COR-L47 (cell line): ENCODE measurements at regions not wholly inside any gene's neighbourhood (a gene's known extent, or its start where the extent isn't known, plus 50 kb on each side); places are given as distances from the start of the nearest gene placed in this dataset.

Experiments used
- DNase-seq: peaks from one replicate; lab custom pipeline; 2025; lab: John Stamatoyannopoulos, UW

GRCh38 chr2:137729305-137729704 is 235.0 kb upstream of the HNMT start:
- DNase-seq, result no peak

- DNase-seq, result no peak
Observed at GRCh38 chr2:137737559-137737958, 226.7 kb upstream of the HNMT start.

DNA sequence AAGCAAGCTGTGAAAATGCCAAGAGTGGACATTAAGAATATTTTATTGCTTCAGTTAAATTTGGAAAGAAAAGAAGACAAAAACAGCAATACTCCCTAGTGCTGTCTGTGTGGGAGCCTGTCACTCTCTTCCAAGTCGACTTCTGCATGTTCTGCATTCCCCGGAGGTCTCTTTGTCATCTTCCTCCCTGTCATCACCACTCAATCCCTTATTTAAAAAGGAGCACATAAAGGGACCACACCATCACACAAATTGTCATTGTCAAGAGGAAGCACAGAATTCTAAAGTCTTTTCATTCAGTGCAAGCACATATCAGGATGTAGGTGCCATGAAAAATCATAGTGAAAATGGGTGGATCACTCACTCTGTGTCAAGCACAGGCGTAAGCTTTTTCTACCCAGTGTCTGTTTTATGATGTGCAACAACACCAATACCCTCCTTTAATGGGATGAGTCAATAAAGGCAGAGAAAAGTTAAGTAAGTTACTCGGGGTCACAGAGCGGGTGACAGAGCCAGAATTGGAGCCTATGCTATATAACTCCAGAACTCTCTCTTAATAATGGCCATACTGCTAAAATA is 222.4 kb upstream of the HNMT start:
- DNase-seq, result no peak

DNA sequence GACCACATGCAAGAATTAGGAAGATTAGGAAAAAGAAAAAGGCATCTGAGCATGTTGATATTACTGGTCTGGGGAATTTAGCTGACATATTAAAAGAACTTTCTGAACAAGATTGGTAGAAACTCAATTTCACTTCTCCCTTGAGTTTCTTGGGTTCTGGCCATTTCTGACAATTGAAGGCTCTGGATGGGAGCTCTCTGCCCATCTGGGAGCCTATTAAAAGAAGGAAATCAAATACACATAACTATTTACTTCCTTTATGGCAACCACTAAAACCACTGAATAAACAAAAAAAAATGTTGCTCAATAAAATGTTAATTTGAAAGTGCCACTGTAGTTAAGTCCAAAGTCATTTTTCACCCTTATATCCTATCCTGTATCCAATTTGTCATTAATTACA is 216.8 kb upstream of the HNMT start:
- DNase-seq, result no peak

DNA sequence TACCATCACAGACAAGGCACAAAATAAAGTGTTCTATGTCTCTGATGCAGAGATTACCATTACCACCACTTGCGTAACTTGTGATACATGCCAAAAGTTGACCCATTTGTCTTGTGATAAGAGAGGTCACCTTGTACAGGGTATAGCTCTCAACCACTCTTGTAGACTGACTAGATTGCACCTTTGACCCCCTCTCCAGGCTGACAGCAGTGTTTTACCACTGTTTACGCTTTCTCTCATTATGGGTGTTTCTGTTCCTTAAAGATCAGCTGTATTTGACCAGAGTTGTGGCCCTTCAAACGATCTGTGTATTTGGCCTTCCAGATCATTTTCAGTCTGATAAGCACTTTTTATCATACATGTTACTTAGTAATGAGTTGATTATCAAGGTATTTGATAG is 215.7 kb upstream of the HNMT start:
- no peak for DNase-seq

DNA sequence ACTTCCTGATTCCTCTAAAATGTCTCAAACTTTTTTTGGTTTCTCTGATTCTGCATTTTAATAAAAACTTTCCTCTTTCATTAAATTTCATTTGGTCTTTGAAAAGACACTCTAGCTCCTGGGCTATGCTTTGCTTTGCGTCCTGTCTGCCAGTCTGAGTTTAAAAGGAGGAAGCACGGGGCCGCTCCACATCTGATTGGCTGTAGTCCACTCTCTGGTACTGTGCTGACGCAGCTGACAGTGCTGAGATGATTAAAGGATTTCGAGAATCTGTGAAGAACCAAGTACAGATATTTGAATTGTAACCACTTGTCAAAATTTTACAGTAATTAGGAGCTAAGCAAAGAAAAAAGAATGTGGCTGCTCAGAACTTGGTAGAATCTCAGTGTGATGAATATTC is 199.6 kb upstream of the HNMT start:
- no peak for DNase-seq

DNA sequence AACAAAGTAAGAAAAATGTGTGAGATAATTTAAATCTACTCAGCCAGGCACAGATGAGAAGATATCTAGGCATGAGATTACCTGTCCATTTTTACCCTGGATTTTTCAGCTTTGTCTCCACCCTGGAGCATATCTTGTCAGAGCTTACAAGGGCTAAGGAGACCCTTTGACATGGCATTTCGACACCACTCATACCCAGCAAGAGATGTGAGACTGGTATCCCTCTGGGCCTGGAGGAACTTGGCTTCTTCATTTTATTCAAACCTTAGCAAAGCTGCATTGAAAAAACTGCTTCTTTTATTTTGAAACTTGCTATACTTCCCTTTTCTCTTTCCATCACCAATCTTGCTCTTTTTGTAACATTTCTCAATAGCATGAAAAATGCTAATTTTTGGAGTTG is 194.9 kb upstream of the HNMT start:
- no peak for DNase-seq

GRCh38 chr2:137770166-137770565 is 194.1 kb upstream of the HNMT start:
- DNase-seq, result no peak

GRCh38 chr2:137771064-137771463 is 193.2 kb upstream of the HNMT start:
- DNase-seq, result no peak

DNA sequence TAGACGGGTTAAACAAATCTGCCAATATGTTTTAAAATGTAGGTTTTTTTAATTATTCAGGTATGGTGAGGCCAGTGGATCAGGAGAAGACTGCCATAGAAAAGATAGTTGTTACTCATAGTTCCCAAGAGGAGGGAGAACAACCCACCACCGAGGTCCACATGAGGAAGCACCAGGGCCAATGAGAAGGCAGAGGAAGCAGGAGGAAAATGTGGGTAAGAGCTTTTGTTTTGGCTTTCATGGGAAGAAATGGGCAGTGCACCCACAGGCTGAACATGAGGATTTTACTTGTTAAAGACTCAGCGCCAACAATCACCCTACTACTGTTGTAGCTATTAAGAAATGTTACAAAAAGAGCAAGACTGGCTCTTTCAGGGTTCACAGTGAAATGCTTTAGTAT is 191.8 kb upstream of the HNMT start:
- no peak for DNase-seq

DNA sequence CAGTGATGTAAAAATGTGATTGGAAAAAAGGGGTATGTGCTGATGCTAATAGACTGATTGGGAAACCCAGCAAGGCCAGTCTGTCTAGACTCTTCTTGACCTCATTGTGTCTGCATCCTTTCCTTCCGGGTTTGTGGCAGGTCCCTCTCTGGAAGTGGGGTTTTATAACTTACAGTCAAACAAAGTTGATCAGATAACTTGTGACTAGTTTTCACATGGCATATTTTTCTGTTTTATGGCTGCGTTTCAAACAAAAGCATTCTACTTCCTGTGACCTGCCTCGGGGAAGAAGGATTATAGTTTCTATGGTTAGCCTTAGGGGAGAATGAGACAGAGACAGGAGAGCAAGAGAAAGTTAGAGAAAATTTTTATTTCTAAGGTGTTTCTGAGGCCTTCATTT is 188.7 kb upstream of the HNMT start:
- DNase-seq, result no peak

GRCh38 chr2:137776697-137777096 is 187.6 kb upstream of the HNMT start:
- no peak for DNase-seq

GRCh38 chr2:137797641-137798040 is 166.6 kb upstream of the HNMT start:
- no peak for DNase-seq

- DNase-seq, result no peak
Observed at GRCh38 chr2:137799600-137799999, 164.7 kb upstream of the HNMT start.

- no peak for DNase-seq
Observed at GRCh38 chr2:137800386-137800785, 163.9 kb upstream of the HNMT start.

DNA sequence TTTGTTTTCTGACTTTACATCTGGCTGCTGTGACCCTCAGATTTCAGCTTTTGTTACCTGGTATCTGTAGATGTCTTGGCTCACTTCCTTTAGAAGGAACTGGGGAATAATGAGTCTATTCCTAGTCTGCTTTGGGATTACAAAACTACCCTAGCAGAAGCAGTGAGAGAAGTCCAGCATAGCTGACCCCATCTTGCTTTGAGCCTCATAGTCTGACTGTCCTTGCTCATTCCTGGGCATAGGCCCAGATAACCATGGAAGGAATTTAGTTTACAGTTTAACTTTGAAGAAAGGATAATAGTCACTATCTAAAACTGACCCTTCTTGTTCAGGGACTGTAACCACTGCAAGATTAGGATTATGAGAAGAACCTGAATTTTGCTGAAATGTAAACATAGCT is 163.0 kb upstream of the HNMT start:
- DNase-seq, result no peak

DNA sequence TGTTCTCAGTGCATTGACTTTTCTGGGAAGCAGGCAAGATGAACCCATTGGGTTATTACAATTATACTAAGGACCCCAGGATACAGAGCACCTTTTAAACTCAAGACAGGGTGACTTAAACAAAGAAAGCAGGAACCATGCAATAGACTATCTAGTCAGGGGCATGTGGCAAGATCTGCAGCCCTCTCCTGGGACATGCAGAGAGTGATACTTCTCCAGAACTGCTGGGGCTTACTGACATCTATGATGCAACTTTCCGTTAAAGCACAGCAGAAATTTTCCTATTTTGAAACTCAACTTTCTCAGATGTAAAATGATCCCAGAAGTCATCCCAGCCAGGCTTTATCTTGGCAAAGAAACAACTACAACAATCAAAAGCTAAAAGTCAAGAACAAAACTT is 162.2 kb upstream of the HNMT start:
- DNase-seq, result no peak

GRCh38 chr2:137806068-137806805 is 158.0 kb upstream of the HNMT start:
- no peak for DNase-seq

DNA sequence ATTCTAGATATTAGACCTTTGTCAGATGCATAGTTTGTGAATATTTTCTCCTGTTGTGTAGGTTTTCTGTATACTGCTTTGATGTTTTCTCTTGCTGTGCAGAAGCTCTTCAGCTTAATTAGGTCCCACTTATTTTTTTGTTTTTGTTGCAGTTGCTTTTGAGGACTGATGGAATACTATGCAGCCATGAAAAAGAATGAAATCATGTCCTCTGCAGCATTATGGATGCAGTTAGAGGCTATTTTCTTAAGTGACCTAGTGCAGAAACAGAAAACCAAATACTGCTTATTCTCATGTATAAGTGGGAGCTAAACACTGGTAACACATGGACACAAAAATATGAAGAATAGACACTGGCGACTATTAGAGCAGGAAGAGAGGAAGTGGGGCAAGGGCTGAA is 155.0 kb upstream of the HNMT start:
- DNase-seq, result no peak

DNA sequence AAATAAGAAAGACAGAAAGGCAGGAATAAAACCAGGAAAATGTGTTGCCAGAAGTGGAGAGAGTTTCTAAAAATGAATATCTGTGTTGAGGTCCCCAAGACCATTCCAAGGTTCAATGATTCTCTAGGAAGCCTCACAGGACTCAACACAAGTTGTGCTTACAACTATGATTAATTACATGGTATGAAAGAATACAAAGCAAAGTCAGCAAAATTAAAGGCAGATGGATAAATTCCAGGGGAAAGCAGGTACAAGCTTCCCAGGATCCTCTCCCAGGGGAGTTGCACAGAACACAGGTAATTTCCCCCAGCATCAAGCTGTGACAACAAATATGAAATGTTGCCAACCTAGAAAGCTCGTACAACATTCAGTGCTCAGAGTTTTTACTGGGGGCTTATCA is 154.4 kb upstream of the HNMT start:
- no peak for DNase-seq

DNA sequence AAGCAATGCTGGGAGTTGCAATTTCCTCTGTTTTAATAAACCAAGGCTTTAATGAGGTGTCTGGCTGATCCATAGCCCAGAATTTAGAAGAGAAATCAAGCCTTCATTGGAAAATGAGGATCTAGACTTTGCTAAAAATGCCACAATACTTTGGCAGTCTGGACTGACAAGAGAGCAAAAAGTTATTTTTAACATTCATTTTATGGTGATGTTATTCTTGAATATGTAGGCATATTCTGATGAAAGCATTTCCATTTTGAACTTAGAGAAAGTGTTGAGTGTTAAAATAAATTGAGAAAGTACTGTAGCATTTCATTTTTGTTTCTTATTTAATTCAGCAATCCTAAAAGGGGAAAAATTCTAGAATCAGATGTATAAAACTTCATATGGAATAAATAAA is 151.8 kb upstream of the HNMT start:
- DNase-seq, result no peak

DNA sequence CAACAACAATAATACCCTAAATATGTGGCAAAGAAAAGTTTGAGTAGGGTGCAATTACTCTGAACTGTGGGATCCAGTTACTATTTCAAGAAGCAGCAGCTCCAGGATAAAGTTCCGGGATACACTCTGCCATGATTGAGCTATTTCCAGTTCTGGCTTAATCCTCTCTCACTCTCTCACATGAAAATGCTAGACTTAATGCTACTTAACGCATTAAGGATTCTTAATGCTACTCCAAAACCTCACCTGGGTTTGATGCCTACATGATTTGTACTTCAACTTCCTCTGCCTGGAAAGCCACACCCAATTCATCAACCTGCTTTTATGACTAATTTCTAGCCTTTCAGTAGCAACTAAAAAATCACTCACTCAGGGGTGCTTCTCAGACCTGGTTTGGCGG is 151.1 kb upstream of the HNMT start:
- DNase-seq, result no peak

DNA sequence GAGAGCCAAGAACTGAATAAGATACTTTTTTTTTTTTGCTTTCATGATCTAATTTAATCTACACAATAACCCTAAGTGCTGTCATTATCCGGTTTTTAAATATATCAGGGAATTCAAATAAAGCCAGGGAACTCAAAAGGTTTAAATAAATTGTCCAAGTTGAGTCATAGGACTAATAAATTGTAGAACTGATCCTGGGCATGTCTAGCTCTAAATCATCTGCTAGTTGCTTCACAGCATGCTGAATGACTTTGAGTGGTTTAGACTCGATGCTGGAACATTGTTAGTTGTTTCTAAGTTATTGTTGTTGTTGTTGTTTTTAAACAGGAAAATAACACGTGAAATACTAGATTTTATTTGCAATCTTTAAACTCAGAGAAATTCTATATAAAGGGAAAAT is 147.2 kb upstream of the HNMT start:
- DNase-seq, result no peak

GRCh38 chr2:137823196-137823595 is 141.1 kb upstream of the HNMT start:
- DNase-seq, result no peak
